ENCODE measurements at regions not wholly inside any gene's neighbourhood (a gene's known extent, or its start where the extent isn't known, plus 50 kb on each side); places are given as distances from the start of the nearest gene placed in this dataset.

- TF ChIP-seq SCRT2 (tag by site-specific recombination; IDR thresholded peaks at IDR 0.05) = no peak
- TF ChIP-seq CTCF (tag by site-specific recombination; IDR thresholded peaks at IDR 0.05) = no peak
- no peak for TF ChIP-seq ZNF121 (tag by site-specific recombination; IDR thresholded peaks at IDR 0.05)
- no peak for TF ChIP-seq ZNF37A (tag by site-specific recombination; IDR thresholded peaks at IDR 0.05)
- no peak for TF ChIP-seq ZNF785 (tag by site-specific recombination; IDR thresholded peaks at IDR 0.05)
- TF ChIP-seq ZNF747 (tag by site-specific recombination; IDR thresholded peaks at IDR 0.05) = no peak
- TF ChIP-seq ZNF501 (tag by site-specific recombination; IDR thresholded peaks at IDR 0.05) = no peak
- TF ChIP-seq ZNF549 (tag by site-specific recombination; IDR thresholded peaks at IDR 0.05) = no peak
- no peak for TF ChIP-seq GLIS2 (tag by site-specific recombination; IDR thresholded peaks at IDR 0.05)
- no peak for TF ChIP-seq PRDM6 (tag by site-specific recombination; IDR thresholded peaks at IDR 0.05)
- no peak for TF ChIP-seq ZNF2 (tag by site-specific recombination; IDR thresholded peaks at IDR 0.05)
- no peak for TF ChIP-seq ZNF155 (tag by site-specific recombination; IDR thresholded peaks at IDR 0.05)
Observed at GRCh38 chr2:234763002-234763873, 188.6 kb upstream of the SH3BP4 start.

Data from HEK293 (cell line).